HCT116 (cell line): ENCODE measurements at regions not wholly inside any gene's neighbourhood (a gene's known extent, or its start where the extent isn't known, plus 50 kb on each side); places are given as distances from the start of the nearest gene placed in this dataset.

Experiments used
- ATAC-seq: fragments of 200-7000 bp; cut with Tn5 transposase; 2 replicates; pipeline ENCODE4 v1.9.1; 2020; ENCODE audit warnings: mild to moderate bottlenecking, moderate library complexity
- BruUV-seq: library from RNA; stranded (reverse); fragments of 400-500 nt; replicated peaks from 2 replicates; lab custom pipeline; 2021; lab: Mats Ljungman, UMichigan
- CTCF ChIA-PET: fragments of 300-600 bp; sonication (Branson Sonifier 250); formaldehyde crosslinking; loops from one replicate; lab custom pipeline; 2021; ENCODE audit warnings: antibody characterized with exemption; lab: Charles Lee
- POLR2A ChIA-PET: fragments of 300-600, 350-600 bp; sonication (Branson Sonifier 250); formaldehyde crosslinking; loops from one replicate; lab custom pipeline; 2021; ENCODE audit warnings: antibody characterized with exemption; lab: Charles Lee
- RAD21 ChIA-PET, 2 experiments: fragments of 300-600 bp; sonication (Branson Sonifier 250); formaldehyde crosslinking; loops; one replicate each; lab custom pipeline; 2023; ENCODE audit warnings: low total read pairs in 2 of 2; ENCODE audit not compliant: uncharacterized antibody in 2 of 2, unreplicated experiment in 2 of 2, low non-redundant PET in 1 of 2; lab: Charles Lee
- DNase-seq: peaks from one replicate; pipeline ENCODE4 v3.0.0-alpha.2; 2010; ENCODE audit warnings: low read depth, low spot score
- H2AFZ ChIP-seq: fragments of 200-600 bp; shearing (Covaris generic), sonication (generic); 2 replicates; pipeline ENCODE4 v1.6.1; 2017; ENCODE audit warnings: low read depth, mixed run types, mixed read lengths, antibody characterized with exemption, low read length; ENCODE audit not compliant: poor library complexity, severe bottlenecking
- H3K27ac ChIP-seq: 2 replicates; pipeline ENCODE4 v1.5.1; 2012; ENCODE audit warnings: low read depth, low read length
- H3K27me3 ChIP-seq: fragments of 200-600 bp; sonication (generic); 2 replicates; pipeline ENCODE4 v1.6.1; 2016; ENCODE audit warnings: mixed run types, low read length, mixed read lengths; ENCODE audit not compliant: insufficient read depth
- H3K36me3 ChIP-seq, 2 experiments: fragments of 200-500 bp in 1 of 2; fragments of 200-600 bp in 1 of 2; sonication (Bioruptor generic) in 1 of 2; sonication (generic) in 1 of 2; 2 replicates each; pipeline versions ENCODE4 v1.5.1 to v1.6.1; 2014 to 2016; ENCODE audit warnings: low read length in 2 of 2, inconsistent platforms in 1 of 2, mixed read lengths in 1 of 2, mixed run types in 1 of 2; ENCODE audit not compliant: insufficient read depth in 2 of 2, control insufficient read depth in 1 of 2
- H3K4me1 ChIP-seq, 2 experiments: fragments of 200-600 bp in 1 of 2; sonication (generic) in 1 of 2; 2 replicates each; pipeline versions ENCODE4 v1.5.1 to v1.6.1; 2012 to 2017; ENCODE audit warnings: low read length in 2 of 2, inconsistent platforms in 1 of 2, mild to moderate bottlenecking in 1 of 2, mixed read lengths in 1 of 2, mixed run types in 1 of 2, moderate library complexity in 1 of 2; ENCODE audit not compliant: insufficient read depth in 2 of 2, control insufficient read depth in 1 of 2
- H3K4me2 ChIP-seq: fragments of 200-600 bp; sonication (generic); 2 replicates; pipeline ENCODE4 v1.6.1; 2017; ENCODE audit warnings: mixed run types, low read length, mixed read lengths
- H3K4me3 ChIP-seq, 2 experiments: fragments of 200-600 bp in 1 of 2; sonication (generic) in 1 of 2; replicated peaks in 1 of 2; 2 replicates each; pipeline ENCODE4 v1.5.1; 2011 to 2016; ENCODE audit warnings: low read length in 2 of 2, control low read depth in 1 of 2, low read depth in 1 of 2, mild to moderate bottlenecking in 1 of 2, mixed read lengths in 1 of 2, mixed run types in 1 of 2
- H3K79me2 ChIP-seq: fragments of 200-600 bp; sonication (generic); 2 replicates; pipeline ENCODE4 v1.6.1; 2017; ENCODE audit warnings: mild to moderate bottlenecking, mixed run types, low read length, moderate library complexity, mixed read lengths; ENCODE audit not compliant: insufficient read depth
- H3K9ac ChIP-seq: fragments of 200-600 bp; sonication (generic); 2 replicates; pipeline ENCODE4 v1.6.1; 2016; ENCODE audit warnings: low read length, mixed read lengths
- H3K9me2 ChIP-seq: fragments of 200-600 bp; sonication (generic), shearing (Covaris generic); 2 replicates; pipeline ENCODE4 v1.6.1; 2017; ENCODE audit warnings: mixed run types, mild to moderate bottlenecking, moderate library complexity; ENCODE audit not compliant: insufficient read depth
- H3K9me3 ChIP-seq, 2 experiments: fragments of 200-500 bp in 1 of 2; fragments of 200-600 bp in 1 of 2; sonication (Bioruptor generic) in 1 of 2; sonication (generic) in 1 of 2; 2 replicates each; pipeline ENCODE4 v1.6.1; 2014 to 2017; ENCODE audit warnings: low read length in 2 of 2, mixed read lengths in 2 of 2, inconsistent platforms in 1 of 2, low read depth in 1 of 2, mild to moderate bottlenecking in 1 of 2, mixed run types in 1 of 2, moderate library complexity in 1 of 2; ENCODE audit not compliant: control insufficient read depth in 1 of 2, insufficient read depth in 1 of 2
- H4K20me1 ChIP-seq: fragments of 200-600 bp; sonication (generic), shearing (Covaris generic); 2 replicates; pipeline ENCODE4 v1.6.1; 2017; ENCODE audit warnings: mixed run types, mild to moderate bottlenecking, moderate library complexity; ENCODE audit not compliant: insufficient read depth
- CEBPB ChIP-seq: IDR thresholded peaks from 2 replicates; pipeline ENCODE4 v1.6.1; 2012; ENCODE audit warnings: low read depth
- EGR1 ChIP-seq: IDR thresholded peaks from 2 replicates; pipeline ENCODE4 v1.6.1; 2012; ENCODE audit warnings: low read depth
- EZH2 ChIP-seq: fragments of 200-600 bp; sonication (generic); IDR thresholded peaks from 2 replicates; pipeline ENCODE4 v1.6.1; 2017; ENCODE audit warnings: antibody characterized with exemption, mixed run types
- EZH2phosphoT487 ChIP-seq: fragments of 200-600 bp; IDR thresholded peaks from 2 replicates; pipeline ENCODE4 v1.6.1; 2018; ENCODE audit warnings: antibody characterized with exemption, borderline replicate concordance
- JUND ChIP-seq: IDR thresholded peaks from 2 replicates; pipeline ENCODE4 v1.6.1; 2012
- POLR2A ChIP-seq: IDR thresholded peaks from 2 replicates; pipeline ENCODE4 v1.7.0; 2011; ENCODE audit warnings: borderline replicate concordance; ENCODE audit not compliant: insufficient read depth, insufficient read length; ENCODE audit errors: extremely low read depth
- RAD21 ChIP-seq: IDR thresholded peaks from 2 replicates; pipeline ENCODE4 v1.6.1; 2012; ENCODE audit warnings: low read depth, mild to moderate bottlenecking
- SIN3A ChIP-seq: IDR thresholded peaks from 2 replicates; pipeline ENCODE4 v1.6.1; 2012; ENCODE audit warnings: low read depth
- YY1 ChIP-seq: IDR thresholded peaks from 2 replicates; pipeline ENCODE4 v1.6.1; 2011; ENCODE audit warnings: low read length, low read depth, moderate library complexity, mild to moderate bottlenecking; ENCODE audit not compliant: insufficient replicate concordance; ENCODE audit errors: extremely low read depth
- ZFX ChIP-seq: fragments of 450-650 bp; IDR thresholded peaks from 2 replicates; pipeline ENCODE4 v1.6.1; 2017
- intact Hi-C: fragments of 100-400 bp; cut with micrococcal nuclease; formaldehyde crosslinking; loops from 2 replicates; pipeline ENCODE4 v1.10.0; 2022
- TF ChIP-seq, protein P1 (sequence below), 3 experiments: fragments of 200-600 bp in 1 of 3; sonication (generic) in 1 of 3; IDR thresholded peaks in 2 of 3; conservative IDR thresholded peaks in 1 of 3; 2 replicates each; pipeline ENCODE4 v1.5.1; 2012 to 2017; ENCODE audit warnings: low read depth in 2 of 3, low read length in 2 of 3, antibody characterized with exemption in 1 of 3, borderline replicate concordance in 1 of 3, control low read depth in 1 of 3, mild to moderate bottlenecking in 1 of 3, mixed read lengths in 1 of 3, mixed run types in 1 of 3, moderate library complexity in 1 of 3; ENCODE audit not compliant: insufficient read depth in 1 of 3
- TF ChIP-seq, protein P2 (sequence below): IDR thresholded peaks from 2 replicates; pipeline ENCODE4 v1.6.1; 2012; ENCODE audit warnings: low read depth

GRCh38 chr1:72693376-72693775 is 411.0 kb upstream of the NEGR1 start:
- peaks cover 21% of the 10 kb centered on the region in 2 experiments; a peak in 2 of 4 replicates for H3K9me3 ChIP-seq
- RAD21 ChIA-PET, result no interaction called here
- no peak for ATAC-seq

More at GRCh38 chr1:72693376-72693775, 411.0 kb upstream of the NEGR1 start:
- Histone ChIP-seq H3K4me2 (no peak overlapping the region), H3K9ac (no peak overlapping the region), H3K9me2 (no peaks in the 10 kb centered on the region), H3K4me3 (no peak overlapping the region), H2AFZ (no peak overlapping the region)
- DNase-seq, result no peak
- ChIA-PET CTCF (no interaction called here), POLR2A (no interaction called here)
- intact Hi-C loops, result no loop called here
- no TSS peak for BruUV-seq
- TF ChIP-seq, protein P1, sequence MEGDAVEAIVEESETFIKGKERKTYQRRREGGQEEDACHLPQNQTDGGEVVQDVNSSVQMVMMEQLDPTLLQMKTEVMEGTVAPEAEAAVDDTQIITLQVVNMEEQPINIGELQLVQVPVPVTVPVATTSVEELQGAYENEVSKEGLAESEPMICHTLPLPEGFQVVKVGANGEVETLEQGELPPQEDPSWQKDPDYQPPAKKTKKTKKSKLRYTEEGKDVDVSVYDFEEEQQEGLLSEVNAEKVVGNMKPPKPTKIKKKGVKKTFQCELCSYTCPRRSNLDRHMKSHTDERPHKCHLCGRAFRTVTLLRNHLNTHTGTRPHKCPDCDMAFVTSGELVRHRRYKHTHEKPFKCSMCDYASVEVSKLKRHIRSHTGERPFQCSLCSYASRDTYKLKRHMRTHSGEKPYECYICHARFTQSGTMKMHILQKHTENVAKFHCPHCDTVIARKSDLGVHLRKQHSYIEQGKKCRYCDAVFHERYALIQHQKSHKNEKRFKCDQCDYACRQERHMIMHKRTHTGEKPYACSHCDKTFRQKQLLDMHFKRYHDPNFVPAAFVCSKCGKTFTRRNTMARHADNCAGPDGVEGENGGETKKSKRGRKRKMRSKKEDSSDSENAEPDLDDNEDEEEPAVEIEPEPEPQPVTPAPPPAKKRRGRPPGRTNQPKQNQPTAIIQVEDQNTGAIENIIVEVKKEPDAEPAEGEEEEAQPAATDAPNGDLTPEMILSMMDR (IDR thresholded peaks at IDR 0.05 in 2 of 3, conservative IDR thresholded peaks at IDR 0.05 in 1 of 3; ENCODE audit: borderline replicate concordance in 1 of 3, insufficient read depth in 1 of 3, low read depth in 2 of 3, low read length in 2 of 3), result no peak
- TF ChIP-seq CEBPB, result no peak
- no peak for TF ChIP-seq EZH2phosphoT487
- no peak for TF ChIP-seq ZFX
- TF ChIP-seq POLR2A, result no peak
- TF ChIP-seq EZH2, result no peak
- no peak for TF ChIP-seq SIN3A
- TF ChIP-seq, protein P2, sequence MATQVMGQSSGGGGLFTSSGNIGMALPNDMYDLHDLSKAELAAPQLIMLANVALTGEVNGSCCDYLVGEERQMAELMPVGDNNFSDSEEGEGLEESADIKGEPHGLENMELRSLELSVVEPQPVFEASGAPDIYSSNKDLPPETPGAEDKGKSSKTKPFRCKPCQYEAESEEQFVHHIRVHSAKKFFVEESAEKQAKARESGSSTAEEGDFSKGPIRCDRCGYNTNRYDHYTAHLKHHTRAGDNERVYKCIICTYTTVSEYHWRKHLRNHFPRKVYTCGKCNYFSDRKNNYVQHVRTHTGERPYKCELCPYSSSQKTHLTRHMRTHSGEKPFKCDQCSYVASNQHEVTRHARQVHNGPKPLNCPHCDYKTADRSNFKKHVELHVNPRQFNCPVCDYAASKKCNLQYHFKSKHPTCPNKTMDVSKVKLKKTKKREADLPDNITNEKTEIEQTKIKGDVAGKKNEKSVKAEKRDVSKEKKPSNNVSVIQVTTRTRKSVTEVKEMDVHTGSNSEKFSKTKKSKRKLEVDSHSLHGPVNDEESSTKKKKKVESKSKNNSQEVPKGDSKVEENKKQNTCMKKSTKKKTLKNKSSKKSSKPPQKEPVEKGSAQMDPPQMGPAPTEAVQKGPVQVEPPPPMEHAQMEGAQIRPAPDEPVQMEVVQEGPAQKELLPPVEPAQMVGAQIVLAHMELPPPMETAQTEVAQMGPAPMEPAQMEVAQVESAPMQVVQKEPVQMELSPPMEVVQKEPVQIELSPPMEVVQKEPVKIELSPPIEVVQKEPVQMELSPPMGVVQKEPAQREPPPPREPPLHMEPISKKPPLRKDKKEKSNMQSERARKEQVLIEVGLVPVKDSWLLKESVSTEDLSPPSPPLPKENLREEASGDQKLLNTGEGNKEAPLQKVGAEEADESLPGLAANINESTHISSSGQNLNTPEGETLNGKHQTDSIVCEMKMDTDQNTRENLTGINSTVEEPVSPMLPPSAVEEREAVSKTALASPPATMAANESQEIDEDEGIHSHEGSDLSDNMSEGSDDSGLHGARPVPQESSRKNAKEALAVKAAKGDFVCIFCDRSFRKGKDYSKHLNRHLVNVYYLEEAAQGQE, result no peak
- no peak for TF ChIP-seq EGR1
- no peak for TF ChIP-seq JUND
- no peak for TF ChIP-seq RAD21
- no peak for TF ChIP-seq YY1
- TF ChIP-seq, all 23 proteins: peak for 0
- H4K20me1 ChIP-seq, result no peaks in the 10 kb centered on the region
- H3K27me3 ChIP-seq, result no peaks in the 10 kb centered on the region
- H3K36me3 ChIP-seq, result no peaks in the 10 kb centered on the region
- no peaks in the 10 kb centered on the region for H3K79me2 ChIP-seq
- no peaks in the 10 kb centered on the region for H3K4me1 ChIP-seq
- no peak overlapping the region for H3K27ac ChIP-seq
